Effector memory CD8-positive, alpha-beta T cell (primary cell): ENCODE measurements at regions not wholly inside any gene's neighbourhood (a gene's known extent, or its start where the extent isn't known, plus 50 kb on each side); places are given as distances from the start of the nearest gene placed in this dataset.

Experiments used
- ATAC-seq: fragments of 150-1000 bp; cut with Tn5 transposase; replicated peaks from 2 replicates; pipeline ENCODE4 v1.10.0; 2021; ENCODE audit warnings: mild to moderate bottlenecking, moderate library complexity
- DNase-seq, 3 experiments: peaks; one replicate each; pipeline ENCODE4 v3.0.0; 2021
- H3K27ac Mint-ChIP-seq, 2 donors: one replicate each; pipeline ENCODE4 v1.8.0; 2022; ENCODE audit warnings: mild to moderate bottlenecking in 2 of 2, mixed read lengths in 2 of 2, moderate library complexity in 2 of 2
- H3K27me3 Mint-ChIP-seq, 2 donors: one replicate each; pipeline ENCODE4 v1.8.0; 2022; ENCODE audit warnings: mixed read lengths in 2 of 2
- H3K36me3 Mint-ChIP-seq: one replicate; pipeline ENCODE4 v1.8.0; 2022; ENCODE audit warnings: mild to moderate bottlenecking, moderate library complexity, mixed read lengths; ENCODE audit not compliant: insufficient read depth
- H3K4me1 Mint-ChIP-seq, 2 donors: one replicate each; pipeline ENCODE4 v1.8.0; 2022; ENCODE audit warnings: low read depth in 2 of 2, mixed read lengths in 2 of 2
- H3K4me3 Mint-ChIP-seq, 2 donors: one replicate each; pipeline ENCODE4 v1.8.0; 2022; ENCODE audit warnings: mild to moderate bottlenecking in 2 of 2, mixed read lengths in 2 of 2, moderate library complexity in 2 of 2
- H3K9me3 Mint-ChIP-seq, 2 donors: one replicate each; pipeline ENCODE4 v1.8.0; 2022; ENCODE audit warnings: mixed read lengths in 2 of 2

- DNase-seq (no peak), ATAC-seq (no peak)
- Mint-ChIP-seq H3K4me3 (no peak overlapping the region), H3K9me3 (no peaks in the 10 kb centered on the region), H3K27me3 (peaks cover 0 to 10% of the 10 kb centered on the region in 2 donors), H3K27ac (peak overlapping the region in 1 of 2 donors; percentile 72), H3K36me3 (peaks cover 2% of the 10 kb centered on the region), H3K4me1 (peaks cover 3 to 7% of the 10 kb centered on the region in 2 donors)
Measured at GRCh38 chr22:49721211-49721763, 106.4 kb downstream of the BRD1 start.

DNA sequence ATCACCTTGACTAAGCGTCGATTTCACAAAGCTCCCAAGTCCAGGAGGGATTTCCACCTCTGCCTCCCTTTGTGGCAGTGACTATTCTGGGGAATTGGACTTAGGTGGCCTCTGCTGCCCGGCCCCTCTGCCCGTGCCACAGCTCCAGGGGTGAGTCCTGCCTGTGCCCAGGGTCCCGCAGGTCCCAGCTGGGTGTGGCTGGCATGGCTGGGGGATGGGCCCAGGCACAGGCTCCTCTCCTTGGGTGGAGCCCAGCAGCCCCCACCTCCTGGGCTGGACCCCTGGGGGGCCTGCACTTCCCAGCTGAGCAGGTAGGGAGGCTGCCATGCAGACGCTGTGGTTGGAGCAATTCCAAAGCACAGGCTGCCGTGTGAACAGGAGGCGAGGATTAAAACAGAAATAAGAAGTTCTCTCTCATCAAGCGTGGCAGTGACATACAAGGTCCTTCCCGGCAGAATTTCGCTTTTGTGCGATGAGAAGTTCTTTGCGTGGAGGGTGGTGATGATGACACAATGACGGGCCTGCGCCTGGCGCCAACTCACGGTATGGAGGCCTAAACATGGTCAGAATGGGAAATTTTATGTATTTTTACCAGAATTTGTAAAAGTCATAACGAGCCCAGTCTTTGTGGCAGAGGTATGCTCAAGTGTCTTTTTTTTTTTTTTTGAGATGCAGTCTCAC lies 107.3 kb downstream of the BRD1 start:
- Mint-ChIP-seq H3K9me3 (no peaks in the 10 kb centered on the region), H3K4me3 (no peak overlapping the region), H3K27me3 (peaks cover 0 to 9% of the 10 kb centered on the region in 2 donors), H3K4me1 (peaks cover 3 to 5% of the 10 kb centered on the region in 2 donors), H3K36me3 (peaks cover 2% of the 10 kb centered on the region), H3K27ac (no peak overlapping the region)
- no peak for ATAC-seq
- DNase-seq, result no peak

- no peak overlapping the region for H3K27ac Mint-ChIP-seq
Measured at GRCh38 chr22:49719046-49719445, 108.6 kb downstream of the BRD1 start.

GRCh38 chr22:49718396-49718795 lies 109.3 kb downstream of the BRD1 start:
- DNase-seq (no peak), ATAC-seq (no peak)
- Mint-ChIP-seq H3K4me1 (no peaks in the 10 kb centered on the region), H3K9me3 (no peaks in the 10 kb centered on the region), H3K27ac (no peak overlapping the region), H3K36me3 (peaks cover 2% of the 10 kb centered on the region), H3K27me3 (peaks cover 4 to 19% of the 10 kb centered on the region in 2 donors), H3K4me3 (no peak overlapping the region)

More at GRCh38 chr22:49719046-49719445, 108.6 kb downstream of the BRD1 start:
- Mint-ChIP-seq H3K27me3 (peaks cover 0 to 13% of the 10 kb centered on the region in 2 donors), H3K4me3 (no peak overlapping the region), H3K4me1 (peaks cover 3 to 4% of the 10 kb centered on the region in 2 donors), H3K9me3 (no peaks in the 10 kb centered on the region), H3K36me3 (peaks cover 2% of the 10 kb centered on the region)
- ATAC-seq (no peak), DNase-seq (no peak)

- peaks cover 10 to 29% of the 10 kb centered on the region in 2 donors for H3K27me3 Mint-ChIP-seq
- H3K36me3 Mint-ChIP-seq, result peaks cover 2% of the 10 kb centered on the region
- DNase-seq (no peak), ATAC-seq (no peak)
- H3K4me1 Mint-ChIP-seq, result no peaks in the 10 kb centered on the region
- H3K27ac Mint-ChIP-seq, result no peak overlapping the region
- H3K9me3 Mint-ChIP-seq, result no peaks in the 10 kb centered on the region
- no peak overlapping the region for H3K4me3 Mint-ChIP-seq
Measured at GRCh38 chr22:49717322-49717919, 110.3 kb downstream of the BRD1 start.

- Mint-ChIP-seq H3K36me3 (peaks cover 2% of the 10 kb centered on the region), H3K4me1 (no peaks in the 10 kb centered on the region), H3K27me3 (peaks cover 15 to 39% of the 10 kb centered on the region in 2 donors), H3K4me3 (no peak overlapping the region), H3K9me3 (no peaks in the 10 kb centered on the region), H3K27ac (no peak overlapping the region)
- no peak for ATAC-seq
- no peak for DNase-seq
Measured at GRCh38 chr22:49716441-49716840, 111.2 kb downstream of the BRD1 start.

- H3K4me1 Mint-ChIP-seq, result no peaks in the 10 kb centered on the region
- DNase-seq (no peak), ATAC-seq (no peak)
- H3K4me3 Mint-ChIP-seq, result no peak overlapping the region
- peaks cover 2% of the 10 kb centered on the region for H3K36me3 Mint-ChIP-seq
- H3K27ac Mint-ChIP-seq, result no peak overlapping the region
- H3K9me3 Mint-ChIP-seq, result no peaks in the 10 kb centered on the region
- H3K27me3 Mint-ChIP-seq, result peaks cover 25 to 49% of the 10 kb centered on the region in 2 donors
Measured at GRCh38 chr22:49715450-49715849, 112.2 kb downstream of the BRD1 start.

DNA sequence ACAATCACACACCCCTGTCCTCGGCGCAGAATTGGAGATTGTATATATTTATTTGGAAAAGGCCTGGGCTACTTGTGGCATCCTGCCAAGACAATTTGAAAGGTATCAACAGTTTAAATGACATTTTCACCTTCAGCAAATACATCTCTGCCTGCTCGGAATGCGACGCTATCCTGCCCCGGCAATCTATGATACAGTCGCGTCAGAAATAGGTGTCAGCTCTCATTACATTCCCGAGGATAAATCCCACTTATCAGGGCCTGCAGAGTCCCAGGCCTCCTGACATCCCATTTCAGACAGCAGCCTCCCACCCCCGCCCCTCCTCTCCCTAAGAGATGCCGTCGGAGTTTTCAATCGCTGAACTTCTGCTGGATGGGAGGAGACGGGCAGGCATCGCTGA lies 114.7 kb downstream of the BRD1 start:
- Mint-ChIP-seq H3K27me3 (peaks cover 50 to 72% of the 10 kb centered on the region in 2 donors), H3K4me1 (no peaks in the 10 kb centered on the region), H3K36me3 (no peaks in the 10 kb centered on the region)

DNA sequence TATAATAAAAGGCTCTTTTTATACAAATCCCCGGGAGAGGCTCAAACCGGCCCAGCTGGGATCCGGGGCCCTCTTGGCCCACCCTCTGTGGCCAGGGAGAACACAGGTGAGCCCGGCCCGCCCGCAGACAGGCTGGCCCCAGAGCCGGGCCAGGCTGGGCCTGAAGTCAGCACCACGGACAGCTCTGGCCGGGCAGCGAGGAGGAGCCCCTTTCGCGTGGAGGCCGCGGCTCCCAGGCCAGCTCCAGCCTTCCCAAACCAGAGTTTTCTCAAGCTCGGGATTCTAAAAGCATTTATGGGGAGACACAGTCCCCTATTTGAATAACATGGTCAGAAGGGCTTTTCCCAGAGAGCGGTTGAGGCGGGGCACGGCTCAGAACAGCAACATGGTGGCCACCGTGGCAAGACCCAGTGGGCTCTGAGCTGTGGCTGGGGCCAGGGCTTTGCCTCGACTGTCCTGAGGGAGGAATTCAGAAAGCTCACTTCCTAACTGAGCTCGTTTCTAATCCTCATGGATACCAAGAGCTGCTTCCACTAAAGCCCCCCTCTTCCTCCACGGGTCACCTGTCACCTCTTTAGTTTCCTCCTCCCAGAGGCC lies 115.4 kb downstream of the BRD1 start:
- H3K9me3 Mint-ChIP-seq, result no peaks in the 10 kb centered on the region
- DNase-seq (no peak), ATAC-seq (no peak)
- no peak overlapping the region for H3K4me3 Mint-ChIP-seq
- H3K27ac Mint-ChIP-seq, result no peak overlapping the region
- peaks cover 54 to 79% of the 10 kb centered on the region in 2 donors for H3K27me3 Mint-ChIP-seq
- H3K36me3 Mint-ChIP-seq, result peaks cover 3% of the 10 kb centered on the region
- no peaks in the 10 kb centered on the region for H3K4me1 Mint-ChIP-seq

More for the DNA sequence above, 114.7 kb downstream of the BRD1 start:
- no peak overlapping the region for H3K4me3 Mint-ChIP-seq
- ATAC-seq, result no peak
- DNase-seq, result no peak
- H3K27ac Mint-ChIP-seq, result no peak overlapping the region
- H3K9me3 Mint-ChIP-seq, result no peaks in the 10 kb centered on the region

DNA sequence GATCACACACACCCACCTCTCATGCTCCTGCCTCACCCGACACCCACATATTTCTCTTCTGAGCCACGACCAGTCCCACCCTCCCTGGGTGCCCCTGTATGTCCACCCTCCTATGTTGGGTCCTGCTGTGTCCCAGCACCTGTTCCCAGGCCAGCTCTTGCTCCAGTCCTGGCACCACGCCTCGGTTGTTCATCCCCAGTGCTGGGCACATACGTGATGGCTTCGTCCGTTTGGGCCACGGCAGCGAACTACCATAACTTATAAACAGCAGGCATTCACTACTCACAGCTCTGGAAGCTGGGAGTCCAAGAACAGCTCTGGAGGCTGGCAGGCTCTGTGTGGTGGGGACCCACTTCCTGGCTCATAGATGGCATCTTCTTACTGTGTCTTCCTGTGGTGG lies 116.9 kb downstream of the BRD1 start:
- H3K36me3 Mint-ChIP-seq, result peaks cover 3% of the 10 kb centered on the region
- H3K4me1 Mint-ChIP-seq, result peaks cover 0 to under 1% of the 10 kb centered on the region in 2 donors
- no peak overlapping the region for H3K4me3 Mint-ChIP-seq
- H3K27me3 Mint-ChIP-seq, result peaks cover 65 to 80% of the 10 kb centered on the region in 2 donors
- no peak overlapping the region for H3K27ac Mint-ChIP-seq
- DNase-seq (no peak), ATAC-seq (no peak)
- no peaks in the 10 kb centered on the region for H3K9me3 Mint-ChIP-seq

- H3K27ac Mint-ChIP-seq, result no peak overlapping the region
- no peak for ATAC-seq
- DNase-seq, result no peak
- no peak overlapping the region for H3K4me3 Mint-ChIP-seq
- peaks cover 0 to 3% of the 10 kb centered on the region in 2 donors for H3K4me1 Mint-ChIP-seq
- peaks cover 3% of the 10 kb centered on the region for H3K36me3 Mint-ChIP-seq
- no peaks in the 10 kb centered on the region for H3K9me3 Mint-ChIP-seq
- peaks cover 76 to 93% of the 10 kb centered on the region in 2 donors for H3K27me3 Mint-ChIP-seq
Measured at GRCh38 chr22:49709464-49709863, 118.2 kb downstream of the BRD1 start.

GRCh38 chr22:49705972-49706352 lies 121.7 kb downstream of the BRD1 start:
- H3K9me3 Mint-ChIP-seq, result peaks cover 0 to 2% of the 10 kb centered on the region in 2 donors

GRCh38 chr22:49705216-49705971 lies 122.3 kb downstream of the BRD1 start:
- H3K4me1 Mint-ChIP-seq, result peaks cover 0 to 3% of the 10 kb centered on the region in 2 donors
- peaks cover 0 to 2% of the 10 kb centered on the region in 2 donors for H3K9me3 Mint-ChIP-seq
- no peak overlapping the region for H3K4me3 Mint-ChIP-seq
- peaks cover 3% of the 10 kb centered on the region for H3K36me3 Mint-ChIP-seq
- ATAC-seq (no peak), DNase-seq (no peak)
- peaks cover 69 to 80% of the 10 kb centered on the region in 2 donors for H3K27me3 Mint-ChIP-seq
- H3K27ac Mint-ChIP-seq, result no peak overlapping the region

More at GRCh38 chr22:49705972-49706352, 121.7 kb downstream of the BRD1 start:
- DNase-seq, result no peak
- peaks cover 3% of the 10 kb centered on the region for H3K36me3 Mint-ChIP-seq
- ATAC-seq, result no peak
- no peak overlapping the region for H3K27ac Mint-ChIP-seq
- peaks cover 69 to 83% of the 10 kb centered on the region in 2 donors for H3K27me3 Mint-ChIP-seq
- H3K4me3 Mint-ChIP-seq, result no peak overlapping the region
- peaks cover 0 to 3% of the 10 kb centered on the region in 2 donors for H3K4me1 Mint-ChIP-seq
